HL-60 (cell line): ENCODE measurements at regions not wholly inside any gene's neighbourhood (a gene's known extent, or its start where the extent isn't known, plus 50 kb on each side); places are given as distances from the start of the nearest gene placed in this dataset.
A peak's percentile ranks its signal among the peaks of the same experiment; 100 is the strongest.

ENCODE experiments used
- DNase-seq, 2 experiments: peaks; one replicate each; pipeline ENCODE4 v3.0.0-alpha.2; 2010 to 2020; ENCODE audit warnings: low read depth in 1 of 2, low spot score in 1 of 2
- H3K27ac ChIP-seq: fragments of 250-450 bp; sonication (Bioruptor Pico); replicated peaks from 2 replicates; pipeline ENCODE4 v1.5.1; 2020; ENCODE audit warnings: mild to moderate bottlenecking, moderate library complexity
- H3K27me3 ChIP-seq: fragments of 250-450 bp; sonication (Bioruptor Pico); 2 replicates; pipeline ENCODE4 v1.5.1; 2021; ENCODE audit warnings: mild to moderate bottlenecking, moderate library complexity; ENCODE audit not compliant: insufficient read depth, poor library complexity, severe bottlenecking
- H3K4me3 ChIP-seq: replicated peaks from 2 replicates; pipeline ENCODE4 v1.5.1; 2011; ENCODE audit warnings: mild to moderate bottlenecking, control low read depth, low read length; ENCODE audit not compliant: insufficient read depth
- CTCF ChIP-seq: IDR thresholded peaks from one replicate; pipeline ENCODE4 v1.5.1; 2011; ENCODE audit warnings: low read length, control low read depth, inconsistent platforms; ENCODE audit not compliant: insufficient read depth
- GABPA ChIP-seq: IDR thresholded peaks from 2 replicates; pipeline ENCODE4 v1.6.1; 2012; ENCODE audit warnings: low read depth
- POLR2AphosphoS5 ChIP-seq: IDR thresholded peaks from 2 replicates; pipeline ENCODE4 v1.6.1; 2012; ENCODE audit warnings: low read depth
- SPI1 ChIP-seq: IDR thresholded peaks from 2 replicates; pipeline ENCODE4 v1.6.1; 2012; ENCODE audit warnings: low read depth, mild to moderate bottlenecking, borderline replicate concordance
- TF ChIP-seq, protein P1 (sequence below): IDR thresholded peaks from 2 replicates; pipeline ENCODE4 v1.6.1; 2012; ENCODE audit warnings: low read depth; ENCODE audit not compliant: insufficient replicate concordance

GRCh38 chr3:144791034-144791433 lies 819.4 kb downstream of the DIPK2A start:
- Histone ChIP-seq H3K4me3 (no peak overlapping the region), H3K27me3 (no peaks in the 10 kb centered on the region), H3K27ac (no peak overlapping the region)
- TF ChIP-seq POLR2AphosphoS5 (no peak), GABPA (no peak), CTCF (no peak), SPI1 (no peak)
- TF ChIP-seq, protein P1, sequence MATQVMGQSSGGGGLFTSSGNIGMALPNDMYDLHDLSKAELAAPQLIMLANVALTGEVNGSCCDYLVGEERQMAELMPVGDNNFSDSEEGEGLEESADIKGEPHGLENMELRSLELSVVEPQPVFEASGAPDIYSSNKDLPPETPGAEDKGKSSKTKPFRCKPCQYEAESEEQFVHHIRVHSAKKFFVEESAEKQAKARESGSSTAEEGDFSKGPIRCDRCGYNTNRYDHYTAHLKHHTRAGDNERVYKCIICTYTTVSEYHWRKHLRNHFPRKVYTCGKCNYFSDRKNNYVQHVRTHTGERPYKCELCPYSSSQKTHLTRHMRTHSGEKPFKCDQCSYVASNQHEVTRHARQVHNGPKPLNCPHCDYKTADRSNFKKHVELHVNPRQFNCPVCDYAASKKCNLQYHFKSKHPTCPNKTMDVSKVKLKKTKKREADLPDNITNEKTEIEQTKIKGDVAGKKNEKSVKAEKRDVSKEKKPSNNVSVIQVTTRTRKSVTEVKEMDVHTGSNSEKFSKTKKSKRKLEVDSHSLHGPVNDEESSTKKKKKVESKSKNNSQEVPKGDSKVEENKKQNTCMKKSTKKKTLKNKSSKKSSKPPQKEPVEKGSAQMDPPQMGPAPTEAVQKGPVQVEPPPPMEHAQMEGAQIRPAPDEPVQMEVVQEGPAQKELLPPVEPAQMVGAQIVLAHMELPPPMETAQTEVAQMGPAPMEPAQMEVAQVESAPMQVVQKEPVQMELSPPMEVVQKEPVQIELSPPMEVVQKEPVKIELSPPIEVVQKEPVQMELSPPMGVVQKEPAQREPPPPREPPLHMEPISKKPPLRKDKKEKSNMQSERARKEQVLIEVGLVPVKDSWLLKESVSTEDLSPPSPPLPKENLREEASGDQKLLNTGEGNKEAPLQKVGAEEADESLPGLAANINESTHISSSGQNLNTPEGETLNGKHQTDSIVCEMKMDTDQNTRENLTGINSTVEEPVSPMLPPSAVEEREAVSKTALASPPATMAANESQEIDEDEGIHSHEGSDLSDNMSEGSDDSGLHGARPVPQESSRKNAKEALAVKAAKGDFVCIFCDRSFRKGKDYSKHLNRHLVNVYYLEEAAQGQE = no peak
- no peak for DNase-seq

GRCh38 chr3:144801890-144802289 lies 830.3 kb downstream of the DIPK2A start:
- TF ChIP-seq GABPA (no peak), CTCF (no peak), POLR2AphosphoS5 (no peak), SPI1 (no peak)
- TF ChIP-seq, protein P1 = no peak
- H3K27me3 ChIP-seq = no peaks in the 10 kb centered on the region
- no peak overlapping the region for H3K27ac ChIP-seq
- no peak for DNase-seq
- H3K4me3 ChIP-seq = no peak overlapping the region

GRCh38 chr3:144809380-144809779 lies 837.8 kb downstream of the DIPK2A start:
- Histone ChIP-seq H3K4me3 (no peak overlapping the region), H3K27ac (no peak overlapping the region), H3K27me3 (no peaks in the 10 kb centered on the region)
- TF ChIP-seq GABPA = no peak
- TF ChIP-seq, protein P1 = no peak
- peak; percentile 72 for TF ChIP-seq SPI1
- no peak for TF ChIP-seq CTCF
- no peak for TF ChIP-seq POLR2AphosphoS5
- peak; percentile 2 to 27 for DNase-seq
